ENCODE measurements at regions not wholly inside any gene's neighbourhood (a gene's known extent, or its start where the extent isn't known, plus 50 kb on each side); places are given as distances from the start of the nearest gene placed in this dataset.

DNA sequence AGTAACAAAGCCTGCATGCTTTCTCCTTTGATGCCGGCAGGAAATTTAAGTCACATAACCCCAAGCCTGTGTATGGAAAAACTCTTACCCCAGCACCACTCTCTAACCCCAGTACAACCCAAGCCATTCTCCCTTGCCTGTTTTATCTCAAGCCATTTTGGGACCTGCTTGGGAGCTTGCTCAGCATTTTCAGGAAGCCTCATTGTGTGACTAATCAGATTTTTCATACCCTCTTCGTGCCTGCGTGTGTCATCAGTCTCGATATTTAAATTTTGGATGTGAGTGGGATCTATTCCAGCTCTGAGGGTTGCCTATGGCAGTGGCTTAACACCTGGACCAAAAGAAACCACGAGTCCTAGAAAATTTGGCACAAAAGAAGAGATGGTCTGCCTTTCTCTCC, 426.2 kb downstream of the SQOR start:
- no peaks in the 10 kb centered on the region for H3K9me2 ChIP-seq (replicated peaks; ENCODE audit: insufficient read depth, low read length)
- DNase-seq, result no peak
- H3K9ac ChIP-seq (ENCODE audit: low read length), result no peak overlapping the region
- H3K9me3 ChIP-seq (replicated peaks; ENCODE audit: insufficient read depth, low read length), result no peaks in the 10 kb centered on the region
- no peak overlapping the region for H3K4me2 ChIP-seq (ENCODE audit: low read depth, low read length)
- H3K4me3 ChIP-seq (ENCODE audit: low read length), result no peak overlapping the region
- H3K27me3 ChIP-seq (replicated peaks; ENCODE audit: insufficient read depth, low read length), result no peaks in the 10 kb centered on the region
- H2AFZ ChIP-seq (ENCODE audit: low read length), result no peak overlapping the region
- no peaks in the 10 kb centered on the region for H3F3A ChIP-seq (ENCODE audit: insufficient read depth, low read length)
- H4K20me1 ChIP-seq (ENCODE audit: insufficient read depth, low read length), result no peaks in the 10 kb centered on the region
- no peaks in the 10 kb centered on the region for H3K36me3 ChIP-seq (replicated peaks; ENCODE audit: insufficient read depth, low read length)
- TF ChIP-seq EZH2phosphoT487 (IDR thresholded peaks at IDR 0.05; ENCODE audit: low read length), result no peak
- TF ChIP-seq, protein P1, sequence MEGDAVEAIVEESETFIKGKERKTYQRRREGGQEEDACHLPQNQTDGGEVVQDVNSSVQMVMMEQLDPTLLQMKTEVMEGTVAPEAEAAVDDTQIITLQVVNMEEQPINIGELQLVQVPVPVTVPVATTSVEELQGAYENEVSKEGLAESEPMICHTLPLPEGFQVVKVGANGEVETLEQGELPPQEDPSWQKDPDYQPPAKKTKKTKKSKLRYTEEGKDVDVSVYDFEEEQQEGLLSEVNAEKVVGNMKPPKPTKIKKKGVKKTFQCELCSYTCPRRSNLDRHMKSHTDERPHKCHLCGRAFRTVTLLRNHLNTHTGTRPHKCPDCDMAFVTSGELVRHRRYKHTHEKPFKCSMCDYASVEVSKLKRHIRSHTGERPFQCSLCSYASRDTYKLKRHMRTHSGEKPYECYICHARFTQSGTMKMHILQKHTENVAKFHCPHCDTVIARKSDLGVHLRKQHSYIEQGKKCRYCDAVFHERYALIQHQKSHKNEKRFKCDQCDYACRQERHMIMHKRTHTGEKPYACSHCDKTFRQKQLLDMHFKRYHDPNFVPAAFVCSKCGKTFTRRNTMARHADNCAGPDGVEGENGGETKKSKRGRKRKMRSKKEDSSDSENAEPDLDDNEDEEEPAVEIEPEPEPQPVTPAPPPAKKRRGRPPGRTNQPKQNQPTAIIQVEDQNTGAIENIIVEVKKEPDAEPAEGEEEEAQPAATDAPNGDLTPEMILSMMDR (IDR thresholded peaks at IDR 0.05; ENCODE audit: low read length), result no peak
- no peak for TF ChIP-seq EZH2 (optimal IDR thresholded peaks at IDR 0.05; ENCODE audit: low read depth, low read length)
- no peak overlapping the region for H3K27ac ChIP-seq (ENCODE audit: low read length)
- H3K79me2 ChIP-seq (ENCODE audit: low read length), result no peaks in the 10 kb centered on the region
- no peaks in the 10 kb centered on the region for H3K4me1 ChIP-seq (ENCODE audit: low read length)

DNA sequence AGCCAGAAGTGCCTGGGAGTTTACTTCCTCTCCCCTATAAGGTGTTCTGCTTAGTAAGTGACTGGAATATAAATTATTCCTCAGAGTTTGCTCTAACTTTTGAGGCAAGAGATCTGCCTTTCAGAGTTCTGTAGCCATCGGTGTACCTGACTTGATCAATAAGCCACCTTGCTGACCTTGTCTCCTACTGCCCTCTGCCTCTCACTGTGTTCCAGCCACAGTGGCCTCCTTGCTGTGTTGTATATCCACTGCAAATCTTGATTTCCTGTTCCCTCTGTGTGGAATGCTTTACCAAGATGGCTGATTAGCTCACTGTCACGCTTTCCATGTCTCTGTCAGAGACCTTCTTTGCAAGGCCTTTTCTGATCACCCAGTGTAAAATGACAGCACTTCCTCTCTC, 442.4 kb downstream of the SQOR start:
- DNase-seq, result no peak
- no peaks in the 10 kb centered on the region for H3K79me2 ChIP-seq (ENCODE audit: low read length)

DNA sequence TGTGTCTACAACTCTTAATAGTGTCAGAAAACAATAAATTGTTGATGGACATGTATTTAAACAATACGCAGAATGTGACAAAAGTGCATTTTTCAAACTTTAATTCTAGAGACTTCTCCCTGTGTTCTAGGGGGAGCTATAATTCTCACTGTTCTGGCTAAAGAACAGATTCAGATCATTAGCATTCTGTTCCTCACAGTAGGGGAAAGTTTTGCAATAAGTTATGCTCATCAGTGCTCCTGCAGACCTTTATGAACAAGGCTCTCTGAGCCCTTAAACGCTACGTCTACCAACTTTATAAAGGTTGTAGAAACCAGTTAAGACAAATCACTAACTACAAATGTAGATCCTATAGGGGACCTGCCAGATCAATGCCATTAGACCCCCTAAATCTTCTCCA, 444.2 kb downstream of the SQOR start:
- no peak overlapping the region for H3K4me2 ChIP-seq (ENCODE audit: low read depth, low read length)
- no peaks in the 10 kb centered on the region for H3K4me1 ChIP-seq (ENCODE audit: low read length)
- H3F3A ChIP-seq (ENCODE audit: insufficient read depth, low read length), result no peaks in the 10 kb centered on the region
- no peak overlapping the region for H2AFZ ChIP-seq (ENCODE audit: low read length)
- no peaks in the 10 kb centered on the region for H3K79me2 ChIP-seq (ENCODE audit: low read length)
- no peaks in the 10 kb centered on the region for H3K27me3 ChIP-seq (replicated peaks; ENCODE audit: insufficient read depth, low read length)
- DNase-seq, result no peak
- TF ChIP-seq, protein P1 (IDR thresholded peaks at IDR 0.05; ENCODE audit: low read length), result no peak
- TF ChIP-seq EZH2 (optimal IDR thresholded peaks at IDR 0.05; ENCODE audit: low read depth, low read length), result no peak
- TF ChIP-seq EZH2phosphoT487 (IDR thresholded peaks at IDR 0.05; ENCODE audit: low read length), result no peak
- H4K20me1 ChIP-seq (ENCODE audit: insufficient read depth, low read length), result no peaks in the 10 kb centered on the region
- no peak overlapping the region for H3K27ac ChIP-seq (ENCODE audit: low read length)
- no peaks in the 10 kb centered on the region for H3K36me3 ChIP-seq (replicated peaks; ENCODE audit: insufficient read depth, low read length)
- no peak overlapping the region for H3K4me3 ChIP-seq (ENCODE audit: low read length)
- no peaks in the 10 kb centered on the region for H3K9me2 ChIP-seq (replicated peaks; ENCODE audit: insufficient read depth, low read length)
- H3K9ac ChIP-seq (ENCODE audit: low read length), result no peak overlapping the region
- H3K9me3 ChIP-seq (replicated peaks; ENCODE audit: insufficient read depth, low read length), result no peaks in the 10 kb centered on the region

More for the DNA sequence above, 442.4 kb downstream of the SQOR start:
- no peak overlapping the region for H3K4me3 ChIP-seq (ENCODE audit: low read length)
- no peak overlapping the region for H3K9ac ChIP-seq (ENCODE audit: low read length)
- TF ChIP-seq EZH2 (optimal IDR thresholded peaks at IDR 0.05; ENCODE audit: low read depth, low read length) (no peak), EZH2phosphoT487 (IDR thresholded peaks at IDR 0.05; ENCODE audit: low read length) (no peak)
- TF ChIP-seq, protein P1 (IDR thresholded peaks at IDR 0.05; ENCODE audit: low read length), result no peak
- no peaks in the 10 kb centered on the region for H3K4me1 ChIP-seq (ENCODE audit: low read length)
- no peak overlapping the region for H2AFZ ChIP-seq (ENCODE audit: low read length)
- no peaks in the 10 kb centered on the region for H3K9me3 ChIP-seq (replicated peaks; ENCODE audit: insufficient read depth, low read length)
- no peak overlapping the region for H3K27ac ChIP-seq (ENCODE audit: low read length)
- no peaks in the 10 kb centered on the region for H3F3A ChIP-seq (ENCODE audit: insufficient read depth, low read length)
- no peaks in the 10 kb centered on the region for H4K20me1 ChIP-seq (ENCODE audit: insufficient read depth, low read length)
- no peaks in the 10 kb centered on the region for H3K27me3 ChIP-seq (replicated peaks; ENCODE audit: insufficient read depth, low read length)
- H3K9me2 ChIP-seq (replicated peaks; ENCODE audit: insufficient read depth, low read length), result no peaks in the 10 kb centered on the region
- H3K4me2 ChIP-seq (ENCODE audit: low read depth, low read length), result no peak overlapping the region
- no peaks in the 10 kb centered on the region for H3K36me3 ChIP-seq (replicated peaks; ENCODE audit: insufficient read depth, low read length)

All from MM.1S (cell line).